Hepatocyte (in vitro differentiated cells): ENCODE measurements at regions not wholly inside any gene's neighbourhood (a gene's known extent, or its start where the extent isn't known, plus 50 kb on each side); places are given as distances from the start of the nearest gene placed in this dataset.

Source experiments
- DNase-seq: peaks from one replicate; pipeline ENCODE4 v3.0.0-alpha.2; 2016; ENCODE audit warnings: low spot score
- H2AFZ ChIP-seq: fragments of 200-600 bp; sonication (generic); 2 replicates; pipeline ENCODE4 v1.6.0; 2016; ENCODE audit warnings: antibody characterized with exemption, mild to moderate bottlenecking
- H3K27ac ChIP-seq: fragments of 200-600 bp; sonication (generic); 2 replicates; pipeline ENCODE4 v1.5.1; 2016; ENCODE audit warnings: mild to moderate bottlenecking
- H3K27me3 ChIP-seq: fragments of 200-600 bp; sonication (generic); 2 replicates; pipeline ENCODE4 v1.6.1; 2016
- H3K36me3 ChIP-seq: fragments of 200-600 bp; sonication (generic); replicated peaks from 2 replicates; pipeline ENCODE4 v1.5.1; 2016; ENCODE audit warnings: low read depth; ENCODE audit not compliant: insufficient read depth
- H3K4me1 ChIP-seq: fragments of 200-600 bp; sonication (generic); 2 replicates; pipeline ENCODE4 v1.5.1; 2016; ENCODE audit warnings: mild to moderate bottlenecking, moderate library complexity; ENCODE audit not compliant: insufficient read depth
- H3K4me2 ChIP-seq: fragments of 200-600 bp; sonication (generic); 2 replicates; pipeline ENCODE4 v1.6.0; 2016
- H3K4me3 ChIP-seq: fragments of 200-600 bp; sonication (generic); 2 replicates; pipeline ENCODE4 v1.5.1; 2016; ENCODE audit warnings: mild to moderate bottlenecking
- H3K79me2 ChIP-seq: fragments of 200-600 bp; sonication (generic); 2 replicates; pipeline ENCODE4 v1.6.0; 2017; ENCODE audit warnings: mild to moderate bottlenecking
- H3K9me2 ChIP-seq: fragments of 200-600 bp; sonication (generic); replicated peaks from 2 replicates; pipeline ENCODE4 v1.6.0; 2017; ENCODE audit warnings: mild to moderate bottlenecking; ENCODE audit not compliant: insufficient read depth
- H3K9me3 ChIP-seq: fragments of 200-600 bp; sonication (generic); 2 replicates; pipeline ENCODE4 v1.5.1; 2016; ENCODE audit warnings: low read depth, mild to moderate bottlenecking
- H4K20me1 ChIP-seq: fragments of 200-600 bp; sonication (generic); 2 replicates; pipeline ENCODE4 v1.6.0; 2016; ENCODE audit warnings: mild to moderate bottlenecking; ENCODE audit not compliant: insufficient read depth, poor library complexity, severe bottlenecking
- EZH2 ChIP-seq: fragments of 200-600 bp; sonication (generic); IDR thresholded peaks from 2 replicates; pipeline ENCODE4 v1.6.1; 2016; ENCODE audit warnings: antibody characterized with exemption, mild to moderate bottlenecking, borderline replicate concordance
- EZH2phosphoT487 ChIP-seq: fragments of 200-600 bp; sonication (generic); IDR thresholded peaks from one replicate; pipeline ENCODE4 v1.6.1; 2018; ENCODE audit warnings: antibody characterized with exemption, mild to moderate bottlenecking, low read depth, moderate library complexity; ENCODE audit not compliant: unreplicated experiment, severe bottlenecking
- WGBS: methylation state at CpG from one replicate; pipeline ENCODE4 v1.1.6; 2016; ENCODE audit warnings: low lambda C conversion rate; ENCODE audit errors: missing lambda C conversion rate; 5-methylcytosine and 5-hydroxymethylcytosine counted together
- TF ChIP-seq, protein P1 (sequence below): fragments of 200-600 bp; sonication (generic); IDR thresholded peaks from 2 replicates; pipeline ENCODE4 v1.5.1; 2016; ENCODE audit warnings: antibody characterized with exemption, mild to moderate bottlenecking; ENCODE audit not compliant: poor library complexity

GRCh38 chr2:223532712-223533111 lies 69.4 kb downstream of the SCG2 start:
- WGBS: 100% methylated on average over 1 of the region's 1 CpG
- Histone ChIP-seq H2AFZ (no peak overlapping the region), H3K79me2 (no peaks in the 10 kb centered on the region), H3K36me3 (no peaks in the 10 kb centered on the region), H3K4me1 (peaks cover 3% of the 10 kb centered on the region), H3K9me2 (no peaks in the 10 kb centered on the region), H3K27me3 (no peaks in the 10 kb centered on the region), H3K4me2 (no peak overlapping the region), H3K27ac (no peak overlapping the region), H4K20me1 (no peaks in the 10 kb centered on the region), H3K9me3 (no peaks in the 10 kb centered on the region), H3K4me3 (no peak overlapping the region)
- TF ChIP-seq, protein P1, sequence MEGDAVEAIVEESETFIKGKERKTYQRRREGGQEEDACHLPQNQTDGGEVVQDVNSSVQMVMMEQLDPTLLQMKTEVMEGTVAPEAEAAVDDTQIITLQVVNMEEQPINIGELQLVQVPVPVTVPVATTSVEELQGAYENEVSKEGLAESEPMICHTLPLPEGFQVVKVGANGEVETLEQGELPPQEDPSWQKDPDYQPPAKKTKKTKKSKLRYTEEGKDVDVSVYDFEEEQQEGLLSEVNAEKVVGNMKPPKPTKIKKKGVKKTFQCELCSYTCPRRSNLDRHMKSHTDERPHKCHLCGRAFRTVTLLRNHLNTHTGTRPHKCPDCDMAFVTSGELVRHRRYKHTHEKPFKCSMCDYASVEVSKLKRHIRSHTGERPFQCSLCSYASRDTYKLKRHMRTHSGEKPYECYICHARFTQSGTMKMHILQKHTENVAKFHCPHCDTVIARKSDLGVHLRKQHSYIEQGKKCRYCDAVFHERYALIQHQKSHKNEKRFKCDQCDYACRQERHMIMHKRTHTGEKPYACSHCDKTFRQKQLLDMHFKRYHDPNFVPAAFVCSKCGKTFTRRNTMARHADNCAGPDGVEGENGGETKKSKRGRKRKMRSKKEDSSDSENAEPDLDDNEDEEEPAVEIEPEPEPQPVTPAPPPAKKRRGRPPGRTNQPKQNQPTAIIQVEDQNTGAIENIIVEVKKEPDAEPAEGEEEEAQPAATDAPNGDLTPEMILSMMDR: no peak
- no peak for TF ChIP-seq EZH2
- TF ChIP-seq EZH2phosphoT487: no peak
- no peak for DNase-seq

DNA sequence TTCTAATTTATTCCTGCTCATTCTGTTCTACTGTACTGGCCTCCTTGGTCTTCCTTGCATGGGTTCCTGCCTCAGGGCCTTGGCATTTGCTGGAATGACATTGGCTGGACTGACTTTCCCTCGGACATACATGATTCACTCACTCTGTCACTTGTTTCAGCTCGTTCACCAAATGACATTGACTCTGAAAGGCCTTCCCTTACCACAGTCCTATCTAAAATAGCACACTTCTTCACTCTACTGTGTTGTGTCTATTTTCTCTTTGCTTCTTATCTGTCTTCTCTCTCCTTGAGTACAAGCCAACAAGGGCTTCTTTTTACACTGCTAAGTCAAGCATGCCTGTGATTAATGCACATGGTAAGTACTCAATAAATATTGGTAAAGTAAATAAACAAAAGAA lies 65.6 kb downstream of the SCG2 start:
- TF ChIP-seq, protein P1: no peak
- TF ChIP-seq EZH2 (no peak), EZH2phosphoT487 (no peak)
- DNase-seq: no peak
- no peaks in the 10 kb centered on the region for H3K9me2 ChIP-seq

GRCh38 chr2:223537115-223537514 lies 65.0 kb downstream of the SCG2 start:
- Histone ChIP-seq H2AFZ (no peak overlapping the region), H4K20me1 (no peaks in the 10 kb centered on the region), H3K79me2 (no peaks in the 10 kb centered on the region), H3K9me2 (no peaks in the 10 kb centered on the region), H3K4me2 (no peak overlapping the region), H3K27ac (no peak overlapping the region), H3K4me3 (no peak overlapping the region), H3K36me3 (no peaks in the 10 kb centered on the region), H3K27me3 (no peaks in the 10 kb centered on the region), H3K9me3 (no peaks in the 10 kb centered on the region), H3K4me1 (peaks cover 21% of the 10 kb centered on the region)
- TF ChIP-seq EZH2: no peak
- TF ChIP-seq, protein P1: no peak
- TF ChIP-seq EZH2phosphoT487: no peak
- no peak for DNase-seq
- 75% methylated on average over 1 of the region's 1 CpG for WGBS

More for the DNA sequence above, 65.6 kb downstream of the SCG2 start:
- Histone ChIP-seq H3K27ac (no peak overlapping the region), H3K9me3 (no peaks in the 10 kb centered on the region), H2AFZ (no peak overlapping the region), H3K79me2 (no peaks in the 10 kb centered on the region), H3K27me3 (no peaks in the 10 kb centered on the region), H3K4me2 (no peak overlapping the region), H4K20me1 (no peaks in the 10 kb centered on the region), H3K36me3 (no peaks in the 10 kb centered on the region), H3K4me3 (no peak overlapping the region), H3K4me1 (peaks cover 21% of the 10 kb centered on the region)
- 89% methylated on average over 2 of the region's 2 CpGs for WGBS
